ENCODE measurements at regions not wholly inside any gene's neighbourhood (a gene's known extent, or its start where the extent isn't known, plus 50 kb on each side); places are given as distances from the start of the nearest gene placed in this dataset.

GRCh38 chr14:71403656-71404055, 496.4 kb downstream of the PCNX1 start:
- TF ChIP-seq, protein P1, sequence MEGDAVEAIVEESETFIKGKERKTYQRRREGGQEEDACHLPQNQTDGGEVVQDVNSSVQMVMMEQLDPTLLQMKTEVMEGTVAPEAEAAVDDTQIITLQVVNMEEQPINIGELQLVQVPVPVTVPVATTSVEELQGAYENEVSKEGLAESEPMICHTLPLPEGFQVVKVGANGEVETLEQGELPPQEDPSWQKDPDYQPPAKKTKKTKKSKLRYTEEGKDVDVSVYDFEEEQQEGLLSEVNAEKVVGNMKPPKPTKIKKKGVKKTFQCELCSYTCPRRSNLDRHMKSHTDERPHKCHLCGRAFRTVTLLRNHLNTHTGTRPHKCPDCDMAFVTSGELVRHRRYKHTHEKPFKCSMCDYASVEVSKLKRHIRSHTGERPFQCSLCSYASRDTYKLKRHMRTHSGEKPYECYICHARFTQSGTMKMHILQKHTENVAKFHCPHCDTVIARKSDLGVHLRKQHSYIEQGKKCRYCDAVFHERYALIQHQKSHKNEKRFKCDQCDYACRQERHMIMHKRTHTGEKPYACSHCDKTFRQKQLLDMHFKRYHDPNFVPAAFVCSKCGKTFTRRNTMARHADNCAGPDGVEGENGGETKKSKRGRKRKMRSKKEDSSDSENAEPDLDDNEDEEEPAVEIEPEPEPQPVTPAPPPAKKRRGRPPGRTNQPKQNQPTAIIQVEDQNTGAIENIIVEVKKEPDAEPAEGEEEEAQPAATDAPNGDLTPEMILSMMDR (IDR thresholded peaks at IDR 0.05; ENCODE audit: insufficient read depth, low read depth, low read length) = no peak
- no peak for TF ChIP-seq EZH2 (IDR thresholded peaks at IDR 0.05; ENCODE audit: insufficient read depth, low read length)
